HEK293T (cell line): ENCODE measurements at regions not wholly inside any gene's neighbourhood (a gene's known extent, or its start where the extent isn't known, plus 50 kb on each side); places are given as distances from the start of the nearest gene placed in this dataset.

ENCODE experiments used
- BHLHE40 ChIP-seq: fragments of 450-650 bp; IDR thresholded peaks from 2 replicates; pipeline ENCODE4 v1.6.1; 2016; ENCODE audit warnings: mild to moderate bottlenecking, moderate library complexity, borderline replicate concordance
- CTBP1 ChIP-seq: fragments of 450-650 bp; IDR thresholded peaks from 2 replicates; pipeline ENCODE4 v1.6.1; 2016; ENCODE audit warnings: borderline replicate concordance
- FOXA1 ChIP-seq: fragments of 450-650 bp; IDR thresholded peaks from 2 replicates; pipeline ENCODE4 v1.6.1; 2016; ENCODE audit warnings: mild to moderate bottlenecking
- NFRKB ChIP-seq: fragments of 450-650 bp; IDR thresholded peaks from 2 replicates; pipeline ENCODE4 v1.6.1; 2016; ENCODE audit warnings: mild to moderate bottlenecking, moderate library complexity
- SP1 ChIP-seq: fragments of 450-650 bp; IDR thresholded peaks from 2 replicates; pipeline ENCODE4 v1.6.1; 2017
- ZNF384 ChIP-seq: fragments of 450-650 bp; IDR thresholded peaks from 2 replicates; pipeline ENCODE4 v1.6.1; 2016

- TF ChIP-seq ZNF384 (no peak), BHLHE40 (no peak), NFRKB (no peak), FOXA1 (no peak), SP1 (no peak), CTBP1 (no peak)
These were observed 140.4 kb upstream of the ADGRL2 start for GRCh38 chr1:81660286-81660685.
